T1000 (cell line): ENCODE measurements at regions not wholly inside any gene's neighbourhood (a gene's known extent, or its start where the extent isn't known, plus 50 kb on each side); places are given as distances from the start of the nearest gene placed in this dataset.
"Not testable (repeated sequence)": the region's sequence is repeated elsewhere in the genome, so short reads cannot be mapped to it uniquely, and the experiment has no call there.

Experiments used
- DNase-seq: peaks from one replicate; lab custom pipeline; 2025; ENCODE audit warnings: mixed read lengths; lab: John Stamatoyannopoulos, UW

DNA sequence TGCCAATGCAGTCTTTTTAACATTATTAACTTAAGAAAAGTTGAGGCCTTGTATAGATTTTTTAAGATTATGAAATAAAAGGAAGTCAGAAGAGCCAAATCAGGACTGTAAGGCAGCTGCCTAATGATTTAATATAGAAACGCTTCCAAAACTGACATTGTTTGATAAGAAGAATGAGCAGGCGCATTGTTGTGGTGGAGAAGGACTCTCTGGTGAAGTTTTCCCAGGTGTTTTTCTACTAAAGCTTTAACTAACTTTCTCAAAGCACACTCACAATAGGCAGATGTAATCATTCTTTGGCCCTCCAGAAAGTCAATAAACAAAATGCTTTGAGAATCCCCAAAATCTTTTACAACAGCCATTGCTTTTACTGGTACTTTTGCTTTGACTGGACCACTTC is 288.6 kb upstream of the FIGN start:
- DNase-seq: no peak

DNA sequence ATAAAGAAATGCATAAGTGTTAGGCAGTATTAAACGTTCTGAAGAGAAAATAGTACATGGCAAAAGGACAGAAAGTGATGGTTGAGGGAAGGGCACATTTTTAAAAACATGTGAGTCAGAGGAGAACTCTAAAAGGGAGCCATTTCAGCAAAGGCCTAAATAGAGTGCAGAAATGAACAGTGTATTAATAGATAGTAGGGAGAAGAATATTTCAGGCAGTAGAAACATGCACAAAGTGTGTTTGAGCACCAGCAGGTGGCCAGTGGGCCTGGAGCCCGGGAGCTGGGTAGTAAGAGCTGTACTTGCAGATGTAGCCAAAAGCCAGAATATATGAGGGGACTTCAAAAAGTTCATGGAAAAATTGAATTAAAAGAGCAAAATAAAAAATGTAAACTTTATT is 288.1 kb upstream of the FIGN start:
- DNase-seq: no peak

DNA sequence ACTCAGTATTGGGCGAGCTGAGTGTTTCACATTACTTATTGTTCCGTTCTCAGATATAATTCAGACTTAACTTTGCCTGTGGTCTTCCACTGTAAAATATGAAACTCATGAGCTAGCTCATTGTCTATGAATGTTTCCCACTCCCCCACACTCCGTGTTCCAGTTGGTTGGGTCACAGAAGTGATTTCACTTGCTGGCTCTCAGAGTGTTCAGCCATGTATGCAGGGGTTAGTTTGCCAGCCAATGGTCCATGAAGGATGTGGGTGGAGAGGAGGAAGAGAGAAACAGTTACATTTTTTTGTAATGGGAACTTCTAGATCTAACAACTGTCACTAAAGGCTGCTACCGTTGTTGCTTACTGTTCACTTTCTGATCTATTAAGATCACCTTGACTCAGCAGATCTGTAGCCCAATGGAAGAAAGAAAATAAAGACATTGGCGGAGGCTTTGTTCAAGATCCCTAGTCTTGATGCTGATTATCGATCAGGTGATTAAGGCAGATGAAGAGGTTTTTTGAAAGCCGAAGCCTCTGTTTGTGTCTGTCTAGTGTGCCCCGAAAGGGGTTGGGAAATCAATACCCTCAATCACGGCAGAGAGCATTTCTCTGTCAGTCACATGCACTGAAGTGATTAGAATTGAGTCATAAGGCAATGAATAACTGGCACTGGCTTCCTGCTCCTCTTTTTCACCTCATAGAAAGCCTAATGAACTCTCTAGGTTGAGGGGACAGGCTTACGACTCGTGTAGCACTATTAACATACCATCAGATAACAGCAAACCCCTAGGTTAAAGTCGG is 279.7 kb upstream of the FIGN start:
- no peak for DNase-seq

DNA sequence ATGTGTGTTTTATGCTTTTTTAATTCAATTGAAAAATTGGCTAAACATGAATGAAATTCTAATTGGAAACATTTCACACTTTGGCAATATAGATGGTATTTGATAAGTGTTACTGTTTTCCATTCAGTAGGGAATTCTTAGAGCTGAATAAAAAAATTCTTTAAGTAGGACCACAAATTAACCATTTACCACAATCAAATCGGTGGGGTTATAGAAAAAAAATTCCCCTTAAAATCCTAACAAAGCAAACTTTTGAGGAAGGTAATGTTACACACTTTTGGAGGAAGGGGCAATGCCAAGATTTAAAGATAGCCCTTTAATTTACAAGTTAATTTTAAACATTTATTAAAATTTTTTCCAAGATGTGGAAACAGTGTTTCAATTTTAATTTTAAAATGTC is 279.0 kb upstream of the FIGN start:
- no peak for DNase-seq

DNA sequence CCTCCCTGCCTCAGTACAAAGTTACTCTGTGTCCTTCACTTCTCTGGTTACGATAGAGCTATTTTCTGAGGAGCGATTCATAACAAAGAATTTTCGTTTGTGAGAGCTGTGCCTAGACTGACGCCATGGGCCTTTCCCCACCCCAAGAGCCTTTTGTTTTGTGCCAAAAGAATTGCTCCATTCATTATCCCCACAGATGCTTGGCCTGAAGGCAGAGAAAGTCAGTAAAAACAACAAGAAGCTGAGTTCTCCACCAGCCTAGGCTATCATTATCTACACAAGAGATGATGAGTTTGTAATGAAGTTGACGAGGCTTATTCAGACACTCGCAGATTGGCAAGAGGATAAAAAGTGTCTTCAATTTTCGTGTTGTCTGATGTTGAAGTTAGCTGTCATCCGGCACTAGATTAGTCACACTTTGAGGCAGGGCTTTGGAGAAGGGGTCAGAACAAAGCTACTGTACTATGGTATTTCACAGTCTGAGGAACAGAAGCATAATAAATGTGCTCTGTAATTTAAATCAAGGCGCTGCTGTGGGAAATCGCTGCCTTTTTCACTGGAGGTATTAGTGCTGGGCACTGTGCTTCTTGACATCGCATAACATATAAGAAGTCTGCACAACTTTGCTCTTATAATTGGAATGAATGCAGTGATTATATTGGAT is 278.4 kb upstream of the FIGN start:
- DNase-seq: no peak

DNA sequence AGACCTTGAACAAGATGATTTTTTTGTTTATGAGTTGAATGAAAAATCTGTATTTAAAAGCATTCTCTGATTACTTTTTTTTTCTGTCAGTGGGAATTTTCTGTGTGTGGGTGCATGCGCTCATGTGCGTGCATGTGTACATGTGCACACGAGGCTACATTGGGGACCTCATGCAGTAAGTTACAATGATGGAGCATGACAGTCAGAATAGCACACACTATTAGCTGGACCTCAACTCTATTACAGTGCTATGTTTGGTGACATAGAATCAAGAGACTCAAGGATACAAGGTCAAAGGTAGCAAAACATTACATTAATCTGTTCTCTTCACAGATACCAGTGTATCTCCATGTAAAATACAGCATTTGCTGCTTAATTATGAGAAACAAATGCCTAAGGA is 276.8 kb upstream of the FIGN start:
- no peak for DNase-seq

DNA sequence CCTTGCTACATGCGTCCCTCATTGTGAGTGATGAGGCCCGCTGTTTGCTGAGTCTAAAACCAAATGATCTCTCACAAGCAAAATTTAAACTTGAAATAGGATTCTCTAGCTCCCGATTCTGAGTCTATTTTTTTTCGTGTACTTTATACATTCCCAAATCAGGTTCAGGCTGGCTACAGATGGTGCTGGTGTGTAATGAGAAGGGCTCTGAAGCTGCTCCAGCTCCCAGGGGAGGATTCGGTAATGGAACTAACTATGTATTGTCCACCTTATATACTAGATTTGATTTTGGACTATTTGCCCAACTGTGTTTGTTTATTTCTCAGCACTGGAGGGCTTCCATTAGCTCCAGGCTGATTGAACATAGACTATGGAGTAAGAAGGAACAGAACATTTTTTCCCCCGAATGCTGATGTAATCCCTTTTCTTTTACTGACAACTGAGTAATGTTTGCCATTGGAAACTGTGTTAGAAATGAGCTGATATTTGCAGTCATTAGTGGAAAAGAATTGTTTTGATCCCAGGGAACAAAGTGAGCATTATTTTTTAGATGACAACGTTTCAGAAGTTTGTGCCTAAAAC is 274.0 kb upstream of the FIGN start:
- no peak for DNase-seq

DNA sequence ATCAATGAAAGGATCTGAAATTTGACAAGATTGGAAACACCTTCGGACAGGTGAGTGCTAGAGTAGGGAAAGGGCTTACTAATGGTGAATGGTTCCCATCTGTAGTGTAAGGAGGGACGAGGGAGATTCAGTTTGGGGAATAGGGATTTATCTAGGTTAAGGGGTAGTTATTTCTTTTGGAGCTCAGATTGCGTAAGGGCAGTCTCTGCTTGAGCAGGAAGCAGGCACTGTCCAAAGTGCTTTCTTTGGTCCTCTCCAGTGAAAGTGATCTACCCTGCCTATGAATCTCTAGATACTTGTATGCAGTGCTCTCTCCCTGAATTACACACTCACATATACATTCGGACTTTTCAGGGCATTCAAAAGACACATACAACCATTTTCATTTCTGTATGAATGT is 272.9 kb upstream of the FIGN start:
- DNase-seq: no peak

DNA sequence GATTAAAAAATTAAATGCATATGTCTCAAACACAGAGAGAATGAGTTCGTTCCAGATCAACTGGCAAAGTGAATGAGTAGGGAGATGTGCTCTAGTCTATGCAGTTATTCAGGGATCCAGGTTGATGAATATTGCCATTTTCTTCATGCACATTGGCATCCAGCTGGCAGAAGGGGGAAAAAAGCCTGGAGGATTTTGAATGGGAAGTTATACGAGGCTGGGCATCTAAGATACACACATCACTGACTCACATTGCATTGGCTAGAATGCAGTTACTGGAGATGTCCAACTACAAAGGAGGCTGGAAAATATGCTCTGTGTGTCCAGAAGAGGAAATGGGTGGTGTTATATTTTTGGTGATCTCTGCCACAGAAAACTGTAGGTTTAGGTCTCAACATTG is 270.9 kb upstream of the FIGN start:
- DNase-seq: no peak

DNA sequence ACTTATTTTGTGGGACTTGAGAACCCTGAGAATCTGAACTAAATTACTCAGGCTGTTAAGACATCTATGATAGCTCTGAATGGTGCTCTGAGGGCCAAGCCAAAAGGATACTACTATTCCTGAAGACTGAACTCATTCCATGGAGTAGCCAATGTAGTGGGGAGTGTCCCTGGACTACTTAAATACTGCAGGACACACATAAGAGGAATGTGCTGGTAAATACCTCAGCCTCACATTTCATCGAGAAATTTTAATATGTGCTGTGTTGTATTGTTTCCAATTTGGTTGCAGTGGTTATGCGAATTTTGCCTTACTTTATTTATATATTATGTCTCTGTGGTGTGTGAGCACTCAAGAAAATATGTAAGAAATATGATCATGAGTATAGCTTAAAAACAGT is 264.4 kb upstream of the FIGN start:
- DNase-seq: no peak

DNA sequence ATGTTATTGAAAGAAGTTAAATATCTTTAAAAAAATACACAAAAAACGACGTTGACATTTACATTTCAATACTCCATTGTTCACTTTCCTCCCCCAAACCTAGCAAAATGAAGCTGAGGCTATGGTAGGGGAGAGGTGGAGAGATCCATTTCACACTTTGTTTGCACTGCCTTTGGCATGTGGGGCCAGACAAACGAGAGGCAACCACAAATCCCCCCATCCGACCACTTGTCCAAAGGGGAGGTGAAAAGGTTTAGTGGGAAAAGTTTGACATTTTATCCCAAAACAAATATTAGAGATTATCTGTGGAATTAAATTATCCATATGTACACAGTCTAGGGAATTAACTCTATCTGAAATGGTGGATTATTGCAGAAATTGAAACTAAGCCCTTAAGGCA is 261.7 kb upstream of the FIGN start:
- DNase-seq: no peak

DNA sequence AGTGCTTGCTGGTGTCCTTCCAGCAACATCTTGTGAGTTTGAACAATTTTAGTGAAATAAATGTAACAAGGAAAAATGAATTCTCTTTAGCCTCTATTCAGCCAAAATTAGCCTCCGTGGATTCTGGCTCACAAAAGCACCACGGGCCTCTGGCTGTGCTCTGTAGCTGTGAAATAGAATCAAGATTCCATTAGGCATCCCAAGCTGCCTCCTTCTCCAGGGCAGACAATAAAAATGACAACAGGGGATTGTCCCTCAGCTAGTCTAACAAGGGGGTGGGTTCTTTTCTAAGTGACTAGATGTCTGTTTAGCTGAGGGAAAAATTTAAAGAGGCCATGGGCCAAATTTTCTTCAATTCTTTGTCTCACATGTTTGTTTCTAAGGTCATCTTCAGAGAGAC is 254.7 kb upstream of the FIGN start:
- no peak for DNase-seq

DNA sequence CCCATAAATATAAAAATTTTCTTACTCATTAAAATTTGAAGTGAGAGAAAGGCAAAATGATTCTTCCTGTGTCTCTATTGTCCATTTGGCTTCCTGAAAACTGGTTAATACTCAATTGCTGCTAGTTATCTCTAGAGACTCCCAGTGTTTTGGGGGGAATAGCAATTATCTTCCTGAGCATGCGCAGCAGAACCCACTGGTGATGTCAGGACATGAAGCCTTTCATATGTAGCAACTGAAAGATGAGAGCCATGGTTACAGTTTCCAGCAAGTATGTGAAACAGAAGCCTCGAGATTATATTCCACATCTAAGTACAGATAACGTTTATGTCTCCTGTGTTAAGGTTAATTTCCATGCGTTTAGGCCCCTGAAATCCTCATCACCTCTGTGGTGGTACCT is 254.3 kb upstream of the FIGN start:
- DNase-seq: no peak

DNA sequence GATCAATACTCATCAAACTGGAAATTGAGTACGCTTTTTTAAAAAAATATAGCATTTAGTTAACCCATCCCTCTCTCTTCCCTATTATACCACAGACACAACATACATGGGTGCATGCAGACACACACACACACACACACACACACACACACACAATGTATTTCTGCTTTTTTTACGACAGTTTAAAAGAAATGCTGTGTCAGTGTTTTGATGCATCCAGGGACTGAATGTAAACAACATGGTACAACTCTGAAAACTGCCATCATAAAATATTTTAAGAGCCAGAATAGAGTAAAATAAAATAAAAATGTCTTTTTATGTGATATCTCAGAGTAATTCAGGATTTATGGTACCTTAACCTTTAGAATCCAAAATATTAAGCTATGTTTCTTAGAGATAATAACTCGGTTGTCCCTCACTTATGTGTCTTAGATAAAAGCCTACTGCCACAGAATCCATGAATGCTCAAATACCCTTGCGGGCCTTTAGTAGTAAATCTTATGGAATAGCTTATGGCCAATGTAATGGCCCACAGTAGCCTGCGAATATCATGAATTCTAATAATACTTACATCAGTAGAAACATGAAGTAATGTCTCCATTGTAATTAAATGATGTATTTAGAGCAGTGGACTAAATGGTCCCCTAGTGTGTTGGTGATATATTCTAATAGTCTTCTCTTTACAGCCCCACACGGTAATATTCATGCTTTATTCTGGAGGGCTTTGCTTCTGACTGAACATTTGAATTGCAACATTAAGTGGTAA is 251.6 kb upstream of the FIGN start:
- no peak for DNase-seq

DNA sequence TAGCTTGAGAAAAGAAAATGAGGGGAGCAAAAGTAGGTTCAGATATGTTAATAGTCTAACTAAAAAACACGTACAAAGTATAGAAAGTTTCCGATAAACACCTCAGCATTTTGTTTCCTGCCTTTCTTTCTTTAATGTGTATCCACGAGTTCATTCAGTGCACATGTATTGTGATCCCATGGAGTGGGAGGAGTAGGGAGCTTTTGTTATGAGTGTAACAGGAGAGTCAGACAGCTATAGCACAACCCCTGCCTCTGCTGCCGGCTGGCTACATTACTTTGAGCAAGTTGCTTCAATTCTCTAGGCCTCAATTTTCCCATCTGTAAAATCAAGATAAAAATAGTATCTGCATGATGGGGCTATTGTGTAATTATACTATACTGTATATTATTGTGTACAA is 249.2 kb upstream of the FIGN start:
- DNase-seq: no peak

DNA sequence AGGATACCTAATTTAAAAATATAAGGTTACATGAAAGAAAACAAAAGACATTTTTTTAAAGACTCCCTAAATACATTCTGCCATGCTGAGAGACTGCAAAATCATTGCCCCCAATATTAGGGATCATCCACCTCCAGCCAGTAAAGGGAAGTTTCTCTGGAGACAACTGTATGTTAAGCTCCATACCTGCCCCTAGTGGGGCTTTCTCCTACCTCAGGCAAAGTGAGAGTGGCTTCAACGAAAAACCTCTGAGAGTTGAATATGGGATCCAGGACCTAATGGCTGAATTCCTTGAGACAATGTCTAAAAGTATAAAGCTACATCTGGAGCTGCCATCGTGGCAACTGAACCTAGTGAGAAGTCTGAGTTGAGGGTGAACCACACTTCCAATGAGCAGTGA is 248.1 kb upstream of the FIGN start:
- no peak for DNase-seq

DNA sequence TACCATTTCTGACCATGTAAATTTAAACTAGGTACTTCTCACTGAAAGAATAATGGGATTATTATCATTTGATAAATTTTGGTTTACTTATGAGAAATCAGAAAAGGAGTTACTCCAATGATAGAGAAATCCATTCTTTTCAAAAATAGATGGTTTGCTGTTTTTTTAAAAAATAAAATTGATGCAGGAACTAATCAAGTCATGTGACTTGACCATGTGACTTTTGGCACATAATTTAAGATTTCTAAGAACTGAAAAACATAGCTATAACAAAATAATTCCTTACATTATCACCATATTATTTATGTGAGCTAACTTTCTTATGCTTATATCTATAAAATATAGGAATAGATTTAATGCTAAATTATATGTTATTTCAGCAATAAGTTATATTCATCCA is 247.1 kb upstream of the FIGN start:
- DNase-seq: no peak

DNA sequence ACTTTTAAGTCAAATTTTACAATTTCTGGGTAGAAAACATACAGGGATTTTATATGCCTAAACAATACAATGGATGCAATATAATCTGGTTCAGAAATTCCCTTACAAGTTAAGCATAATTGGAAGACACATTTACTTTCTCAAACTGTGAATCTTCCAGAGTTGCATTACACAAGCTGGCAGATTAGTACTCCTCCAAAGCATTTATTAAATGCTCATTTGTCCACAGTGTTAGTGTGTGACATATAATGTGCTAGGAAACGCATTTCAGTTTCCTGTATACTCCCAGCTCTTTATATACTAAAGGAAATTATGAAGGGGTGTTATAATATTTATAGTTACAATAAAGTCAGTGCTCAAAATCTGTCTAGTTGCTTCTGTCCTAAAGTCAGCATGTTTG is 239.0 kb upstream of the FIGN start:
- DNase-seq: no peak

DNA sequence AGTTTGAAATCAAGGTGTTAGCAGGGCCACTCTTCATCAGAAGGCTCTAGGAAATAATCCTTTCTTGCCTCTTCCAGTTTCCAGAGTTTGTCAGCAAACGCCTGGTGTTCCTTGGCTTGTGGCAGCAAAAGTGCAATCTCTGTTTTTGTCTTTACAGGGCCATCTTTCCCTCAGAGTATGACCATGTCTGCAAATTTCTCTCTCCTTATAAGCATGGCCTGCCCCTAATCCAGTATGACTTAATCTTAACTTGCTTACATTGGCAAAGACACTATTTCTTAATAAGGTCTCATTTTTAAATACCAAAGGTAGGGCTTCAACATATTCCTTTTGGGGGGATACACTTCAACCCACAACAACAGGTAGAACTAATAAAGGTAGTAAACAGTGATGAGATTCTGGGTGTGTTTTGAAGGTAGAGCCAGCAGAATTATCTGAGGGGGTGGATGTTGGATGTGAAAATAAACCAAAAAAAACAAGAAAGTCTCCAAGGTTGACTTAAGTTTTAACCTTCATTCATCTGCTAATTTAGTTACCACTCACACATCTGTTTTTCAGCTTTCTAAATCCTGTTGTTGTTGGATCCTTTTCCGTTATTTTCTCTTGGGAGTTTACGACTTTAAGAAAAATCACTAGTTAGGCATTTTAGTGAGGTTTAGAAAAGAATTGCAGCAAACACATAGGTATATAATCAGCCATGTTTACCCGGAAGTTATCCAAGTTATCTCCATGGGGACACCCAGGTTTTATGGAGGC is 234.4 kb upstream of the FIGN start:
- DNase-seq: no peak

DNA sequence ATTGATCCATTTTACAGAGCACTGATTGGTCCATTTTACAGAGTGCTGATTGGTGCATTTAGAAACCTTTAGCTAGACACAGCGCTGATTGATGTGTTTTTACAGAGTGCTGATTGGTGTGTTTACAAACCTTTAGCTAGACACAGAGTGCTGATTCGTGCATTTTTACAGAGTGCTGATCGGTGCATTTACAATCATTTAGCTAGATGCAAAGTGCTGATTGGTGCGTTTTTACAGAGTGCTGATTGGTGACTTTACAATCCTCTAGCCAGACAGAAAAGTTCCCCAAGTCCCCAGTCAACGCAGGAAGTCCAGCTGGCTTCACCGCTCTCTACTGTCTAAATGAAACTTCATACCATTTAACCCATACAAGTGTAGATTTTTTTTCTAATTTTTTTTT is 228.5 kb upstream of the FIGN start:
- not testable (repeated sequence) for DNase-seq

DNA sequence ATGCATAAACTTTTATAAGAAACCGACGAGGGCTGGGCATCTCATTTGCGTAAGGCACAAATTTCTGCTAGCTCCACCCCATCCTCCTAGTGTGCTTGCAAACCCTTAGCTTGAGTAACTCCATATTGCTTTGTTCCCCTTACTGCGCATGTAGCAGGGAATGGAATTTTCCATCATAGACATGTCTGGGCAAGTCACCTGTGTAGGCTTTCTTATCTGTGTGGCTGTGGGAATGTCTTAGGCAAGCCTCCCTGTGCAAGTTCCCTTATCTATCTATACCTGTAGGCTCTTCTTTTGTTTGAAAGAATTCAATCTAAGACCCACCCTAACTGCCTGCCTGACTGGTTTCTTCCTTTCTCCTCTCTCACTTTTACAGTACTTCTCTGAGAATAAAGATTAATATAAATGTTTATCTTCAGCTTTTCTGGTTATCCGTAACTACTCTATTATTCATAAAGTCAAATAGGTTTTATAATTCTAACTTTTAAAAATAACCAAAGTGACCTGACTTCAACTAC is 217.6 kb upstream of the FIGN start:
- no peak for DNase-seq

DNA sequence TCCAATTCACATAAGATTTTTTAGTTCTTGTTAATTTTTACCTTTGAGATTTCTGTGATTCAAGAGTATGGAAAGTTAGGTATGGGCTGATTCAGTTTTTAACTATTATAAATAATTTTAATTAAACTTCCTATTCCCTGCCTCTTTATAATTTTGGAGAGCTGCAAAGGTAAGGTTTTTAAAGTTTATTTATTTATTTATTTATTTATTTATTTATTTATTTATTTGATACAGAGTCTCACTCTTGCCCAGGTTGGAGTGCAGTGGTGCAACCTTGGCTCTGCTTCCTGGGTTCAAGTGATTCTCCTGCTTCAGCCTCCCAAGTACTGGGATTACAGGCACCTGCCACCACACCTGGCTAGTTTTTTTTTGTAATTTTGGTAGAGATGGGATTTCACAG is 215.5 kb upstream of the FIGN start:
- DNase-seq: no peak
